ENCODE measurements at regions not wholly inside any gene's neighbourhood (a gene's known extent, or its start where the extent isn't known, plus 50 kb on each side); places are given as distances from the start of the nearest gene placed in this dataset.

GRCh38 chr13:32902874-32903273, 113.3 kb upstream of the KL start:
- Histone ChIP-seq H3K4me2 (ENCODE audit: low read depth, low read length) (no peak overlapping the region), H3K36me3 (replicated peaks in 1 of 2; ENCODE audit: control insufficient read depth in 1 of 2, insufficient read depth in 2 of 2, low read length in 2 of 2) (no peaks in the 10 kb centered on the region), H3K27ac (ENCODE audit: extremely low read length, insufficient read depth, low read length) (no peak overlapping the region), H3K4me1 (ENCODE audit: insufficient read depth, low read length) (no peaks in the 10 kb centered on the region), H3K4me3 (replicated peaks in 1 of 3; ENCODE audit: insufficient read depth in 1 of 3, low read depth in 2 of 3, low read length in 3 of 3) (no peak overlapping the region), H3K9me3 (ENCODE audit: low read length) (no peaks in the 10 kb centered on the region), H2AFZ (ENCODE audit: low read length) (no peak overlapping the region), H3K79me2 (ENCODE audit: insufficient read depth, low read length) (no peaks in the 10 kb centered on the region), H3K9ac (ENCODE audit: insufficient read depth, low read depth, low read length) (no peak overlapping the region), H3K27me3 (ENCODE audit: control insufficient read depth in 1 of 2, insufficient read depth in 2 of 2, low read length in 2 of 2) (no peaks in the 10 kb centered on the region; a peak in 2 of 5 replicates), H4K20me1 (ENCODE audit: insufficient read depth, low read length) (no peaks in the 10 kb centered on the region)
- in situ Hi-C loops (cut with HindIII; ENCODE audit: extremely low pct_ligation_motif_present, low pct_unique_long_range_greater_than_20kb) (no loop called here), intact Hi-C loops (cut with micrococcal nuclease; ENCODE audit: unreplicated experiment) (no loop called here)
- FAIRE-seq (no peak), ATAC-seq (no peak; the same call in 2 of the 3 replicates), DNase-seq (ENCODE audit: low spot score) (no peak)
- BruUV-seq (replicated peaks): no TSS peak
- ChIA-PET CTCF (ENCODE audit: low intra/inter-chr PET ratio, low total read pairs) (no interaction called here), POLR2A (no interaction called here)
- 29% methylated on average over 7 of the region's 8 CpGs for whole genome bisulfite sequencing (ENCODE audit: low lambda C conversion rate)
- TF ChIP-seq ZNF740 (CRISPR knock-in tag; IDR thresholded peaks at IDR 0.05): no peak

DNA sequence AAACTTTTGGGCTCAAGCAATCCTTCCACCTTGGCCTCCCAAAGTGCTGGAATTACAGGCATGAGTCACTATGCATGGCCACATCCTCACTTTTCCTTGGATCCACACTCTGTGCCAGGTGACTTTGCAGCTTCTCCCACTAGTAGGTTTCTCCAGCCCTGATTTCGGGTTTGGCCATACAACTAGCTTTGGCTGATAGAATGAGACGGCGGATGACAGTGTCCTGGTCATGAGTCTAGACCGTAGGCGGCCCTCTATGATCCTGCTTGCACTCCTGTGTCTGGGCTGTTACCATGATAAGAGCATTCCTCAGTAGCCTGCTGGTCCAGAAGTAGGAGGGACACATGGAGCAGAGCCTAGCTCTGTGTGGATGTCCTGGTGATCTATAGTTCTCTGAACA, 112.5 kb upstream of the KL start:
- no peak overlapping the region for H3K9ac ChIP-seq (ENCODE audit: insufficient read depth, low read depth, low read length)
- H3K4me2 ChIP-seq (ENCODE audit: low read depth, low read length): no peak overlapping the region
- ChIA-PET CTCF (ENCODE audit: low intra/inter-chr PET ratio, low total read pairs) (no interaction called here), POLR2A (no interaction called here)
- no peaks in the 10 kb centered on the region for H3K9me3 ChIP-seq (ENCODE audit: low read length)
- no peak for DNase-seq (ENCODE audit: low spot score)
- no peaks in the 10 kb centered on the region for H3K4me1 ChIP-seq (ENCODE audit: insufficient read depth, low read length)
- no peak for FAIRE-seq
- no TSS peak for BruUV-seq (replicated peaks)
- no peaks in the 10 kb centered on the region for H4K20me1 ChIP-seq (ENCODE audit: insufficient read depth, low read length)
- no peaks in the 10 kb centered on the region for H3K79me2 ChIP-seq (ENCODE audit: insufficient read depth, low read length)
- no peaks in the 10 kb centered on the region for H3K36me3 ChIP-seq (replicated peaks in 1 of 2; ENCODE audit: control insufficient read depth in 1 of 2, insufficient read depth in 2 of 2, low read length in 2 of 2)
- 61% methylated on average over 5 of the region's 5 CpGs for WGBS (ENCODE audit: low lambda C conversion rate)
- H3K4me3 ChIP-seq (replicated peaks in 1 of 3; ENCODE audit: insufficient read depth in 1 of 3, low read depth in 2 of 3, low read length in 3 of 3): no peak overlapping the region
- ATAC-seq: no peak
- no peaks in the 10 kb centered on the region; a peak in 2 of 5 replicates for H3K27me3 ChIP-seq (ENCODE audit: control insufficient read depth in 1 of 2, insufficient read depth in 2 of 2, low read length in 2 of 2)
- no peak overlapping the region for H2AFZ ChIP-seq (ENCODE audit: low read length)
- H3K27ac ChIP-seq (ENCODE audit: extremely low read length, insufficient read depth, low read length): no peak overlapping the region
- in situ Hi-C loops (cut with HindIII; ENCODE audit: extremely low pct_ligation_motif_present, low pct_unique_long_range_greater_than_20kb): no loop called here
- intact Hi-C loops (cut with micrococcal nuclease; ENCODE audit: unreplicated experiment): no loop called here
- TF ChIP-seq ZNF451 (CRISPR knock-in tag; IDR thresholded peaks at IDR 0.05): no peak
- no peak for TF ChIP-seq PHF21A (CRISPR knock-in tag; IDR thresholded peaks at IDR 0.05)
- TF ChIP-seq, protein P1, sequence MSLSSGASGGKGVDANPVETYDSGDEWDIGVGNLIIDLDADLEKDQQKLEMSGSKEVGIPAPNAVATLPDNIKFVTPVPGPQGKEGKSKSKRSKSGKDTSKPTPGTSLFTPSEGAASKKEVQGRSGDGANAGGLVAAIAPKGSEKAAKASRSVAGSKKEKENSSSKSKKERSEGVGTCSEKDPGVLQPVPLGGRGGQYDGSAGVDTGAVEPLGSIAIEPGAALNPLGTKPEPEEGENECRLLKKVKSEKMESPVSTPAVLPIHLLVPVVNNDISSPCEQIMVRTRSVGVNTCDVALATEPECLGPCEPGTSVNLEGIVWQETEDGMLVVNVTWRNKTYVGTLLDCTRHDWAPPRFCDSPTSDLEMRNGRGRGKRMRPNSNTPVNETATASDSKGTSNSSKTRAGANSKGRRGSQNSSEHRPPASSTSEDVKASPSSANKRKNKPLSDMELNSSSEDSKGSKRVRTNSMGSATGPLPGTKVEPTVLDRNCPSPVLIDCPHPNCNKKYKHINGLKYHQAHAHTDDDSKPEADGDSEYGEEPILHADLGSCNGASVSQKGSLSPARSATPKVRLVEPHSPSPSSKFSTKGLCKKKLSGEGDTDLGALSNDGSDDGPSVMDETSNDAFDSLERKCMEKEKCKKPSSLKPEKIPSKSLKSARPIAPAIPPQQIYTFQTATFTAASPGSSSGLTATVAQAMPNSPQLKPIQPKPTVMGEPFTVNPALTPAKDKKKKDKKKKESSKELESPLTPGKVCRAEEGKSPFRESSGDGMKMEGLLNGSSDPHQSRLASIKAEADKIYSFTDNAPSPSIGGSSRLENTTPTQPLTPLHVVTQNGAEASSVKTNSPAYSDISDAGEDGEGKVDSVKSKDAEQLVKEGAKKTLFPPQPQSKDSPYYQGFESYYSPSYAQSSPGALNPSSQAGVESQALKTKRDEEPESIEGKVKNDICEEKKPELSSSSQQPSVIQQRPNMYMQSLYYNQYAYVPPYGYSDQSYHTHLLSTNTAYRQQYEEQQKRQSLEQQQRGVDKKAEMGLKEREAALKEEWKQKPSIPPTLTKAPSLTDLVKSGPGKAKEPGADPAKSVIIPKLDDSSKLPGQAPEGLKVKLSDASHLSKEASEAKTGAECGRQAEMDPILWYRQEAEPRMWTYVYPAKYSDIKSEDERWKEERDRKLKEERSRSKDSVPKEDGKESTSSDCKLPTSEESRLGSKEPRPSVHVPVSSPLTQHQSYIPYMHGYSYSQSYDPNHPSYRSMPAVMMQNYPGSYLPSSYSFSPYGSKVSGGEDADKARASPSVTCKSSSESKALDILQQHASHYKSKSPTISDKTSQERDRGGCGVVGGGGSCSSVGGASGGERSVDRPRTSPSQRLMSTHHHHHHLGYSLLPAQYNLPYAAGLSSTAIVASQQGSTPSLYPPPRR (CRISPR knock-in tag; IDR thresholded peaks at IDR 0.05; ENCODE audit: borderline replicate concordance): no peak
- TF ChIP-seq KDM3A (CRISPR knock-in tag; IDR thresholded peaks at IDR 0.05; ENCODE audit: low read depth): no peak
- no peak for TF ChIP-seq SATB2 (CRISPR knock-in tag; IDR thresholded peaks at IDR 0.05)
- TF ChIP-seq ZNF607 (CRISPR knock-in tag; IDR thresholded peaks at IDR 0.05; ENCODE audit: borderline replicate concordance): no peak
- no peak for TF ChIP-seq SRF (IDR thresholded peaks at IDR 0.05; ENCODE audit: low read depth, low read length)
- no peak for TF ChIP-seq ZNF17 (CRISPR knock-in tag; IDR thresholded peaks at IDR 0.05)
- no peak for TF ChIP-seq EEA1 (CRISPR knock-in tag; IDR thresholded peaks at IDR 0.05; ENCODE audit: borderline replicate concordance)
- no peak for TF ChIP-seq RFX1 (IDR thresholded peaks at IDR 0.05)
- TF ChIP-seq, protein P2, sequence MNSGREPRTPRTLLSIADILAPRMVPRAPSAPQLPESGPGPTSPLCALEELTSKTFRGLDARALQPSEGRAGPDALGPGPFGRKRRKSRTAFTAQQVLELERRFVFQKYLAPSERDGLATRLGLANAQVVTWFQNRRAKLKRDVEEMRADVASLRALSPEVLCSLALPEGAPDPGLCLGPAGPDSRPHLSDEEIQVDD (CRISPR knock-in tag; IDR thresholded peaks at IDR 0.05; ENCODE audit: borderline replicate concordance): no peak
- TF ChIP-seq ZNF333 (CRISPR knock-in tag; IDR thresholded peaks at IDR 0.05; ENCODE audit: borderline replicate concordance): no peak
- no peak for TF ChIP-seq ZNF747 (CRISPR knock-in tag; IDR thresholded peaks at IDR 0.05; ENCODE audit: borderline replicate concordance)
- TF ChIP-seq SMARCE1 (IDR thresholded peaks at IDR 0.05; ENCODE audit: borderline replicate concordance): no peak

Data from HepG2 (cell line).